NT2/D1 (cell line): ENCODE measurements at regions not wholly inside any gene's neighbourhood (a gene's known extent, or its start where the extent isn't known, plus 50 kb on each side); places are given as distances from the start of the nearest gene placed in this dataset.
"Not testable (repeated sequence)": the region's sequence is repeated elsewhere in the genome, so short reads cannot be mapped to it uniquely, and the experiment has no call there.

Experiments
- DNase-seq: peaks from one replicate; pipeline ENCODE4 v3.0.0-alpha.2; 2011; ENCODE audit warnings: low read depth, low spot score
- H3K27me3 ChIP-seq: 2 replicates; pipeline ENCODE4 v1.6.0; 2011; ENCODE audit warnings: mild to moderate bottlenecking; ENCODE audit not compliant: insufficient read length, insufficient read depth
- H3K36me3 ChIP-seq: 2 replicates; pipeline ENCODE4 v1.6.1; 2011; ENCODE audit warnings: mild to moderate bottlenecking, low read length, mixed read lengths; ENCODE audit not compliant: insufficient read depth, insufficient read length
- H3K4me1 ChIP-seq: 2 replicates; pipeline ENCODE4 v1.5.1; 2011; ENCODE audit not compliant: insufficient read depth, insufficient read length
- H3K4me3 ChIP-seq: 2 replicates; pipeline ENCODE4 v1.5.1; 2011; ENCODE audit warnings: low read depth; ENCODE audit not compliant: insufficient read length
- H3K9ac ChIP-seq: 2 replicates; pipeline ENCODE4 v1.6.0; 2011; ENCODE audit warnings: low read depth; ENCODE audit not compliant: insufficient read length
- H3K9me3 ChIP-seq: 2 replicates; pipeline ENCODE4 v1.5.1; 2011; ENCODE audit warnings: mild to moderate bottlenecking, low read length; ENCODE audit not compliant: insufficient read depth
- SUZ12 ChIP-seq: IDR thresholded peaks from 2 replicates; pipeline ENCODE4 v1.6.1; 2011; ENCODE audit not compliant: insufficient read length, insufficient read depth; ENCODE audit errors: extremely low read depth
- YY1 ChIP-seq: IDR thresholded peaks from 2 replicates; pipeline ENCODE4 v1.6.1; 2011; ENCODE audit not compliant: insufficient read length, insufficient read depth
- ZNF274 ChIP-seq: IDR thresholded peaks from 2 replicates; pipeline ENCODE4 v1.6.1; 2011; ENCODE audit warnings: mild to moderate bottlenecking, low read depth, low read length

GRCh38 chr3:98690876-98691275 lies 72.3 kb upstream of the ST3GAL6 start:
- no peak overlapping the region for H3K4me3 ChIP-seq
- peaks cover 5% of the 10 kb centered on the region for H3K9me3 ChIP-seq
- no peaks in the 10 kb centered on the region for H3K36me3 ChIP-seq
- no peaks in the 10 kb centered on the region for H3K4me1 ChIP-seq
- TF ChIP-seq SUZ12 (no peak), ZNF274 (no peak), YY1 (no peak)
- H3K9ac ChIP-seq, result no peak overlapping the region
- DNase-seq, result no peak
- no peaks in the 10 kb centered on the region for H3K27me3 ChIP-seq

DNA sequence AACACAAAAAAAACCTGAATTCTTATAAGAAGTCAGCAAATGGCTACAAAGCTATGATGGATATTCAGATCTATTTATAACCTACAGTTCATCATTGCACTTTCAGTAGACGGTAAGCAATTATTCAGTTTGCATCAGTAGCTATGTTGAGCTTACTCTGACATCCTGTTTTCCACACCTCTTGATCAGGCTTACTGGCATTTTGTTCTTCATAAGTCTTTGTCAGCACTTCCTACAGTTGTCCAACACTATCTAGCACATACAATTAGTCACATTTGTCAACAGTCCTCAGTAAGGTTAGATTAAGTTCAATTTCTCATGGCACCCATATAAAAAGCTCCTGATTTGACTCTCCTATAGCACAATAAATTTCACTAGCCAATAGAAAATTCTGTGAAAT lies 71.2 kb upstream of the ST3GAL6 start:
- Histone ChIP-seq H3K9ac (no peak overlapping the region), H3K36me3 (no peaks in the 10 kb centered on the region), H3K27me3 (no peaks in the 10 kb centered on the region), H3K9me3 (peaks cover 5% of the 10 kb centered on the region), H3K4me1 (no peaks in the 10 kb centered on the region), H3K4me3 (no peak overlapping the region)
- DNase-seq, result no peak
- TF ChIP-seq ZNF274 (no peak), YY1 (no peak), SUZ12 (no peak)

GRCh38 chr3:98692787-98693473 lies 70.2 kb upstream of the ST3GAL6 start:
- no peak overlapping the region for H3K9ac ChIP-seq
- TF ChIP-seq YY1, result no peak
- no peak for TF ChIP-seq SUZ12
- no peak for TF ChIP-seq ZNF274
- no peaks in the 10 kb centered on the region for H3K27me3 ChIP-seq
- H3K4me1 ChIP-seq, result no peaks in the 10 kb centered on the region
- no peaks in the 10 kb centered on the region for H3K36me3 ChIP-seq
- no peak for DNase-seq
- peaks cover 5% of the 10 kb centered on the region for H3K9me3 ChIP-seq
- no peak overlapping the region for H3K4me3 ChIP-seq

GRCh38 chr3:98695796-98696195 lies 67.3 kb upstream of the ST3GAL6 start:
- no peaks in the 10 kb centered on the region for H3K4me1 ChIP-seq
- no peaks in the 10 kb centered on the region for H3K27me3 ChIP-seq
- no peak overlapping the region for H3K4me3 ChIP-seq
- no peak for DNase-seq
- H3K9me3 ChIP-seq, result no peaks in the 10 kb centered on the region
- no peaks in the 10 kb centered on the region for H3K36me3 ChIP-seq
- TF ChIP-seq SUZ12, result no peak
- no peak for TF ChIP-seq YY1
- no peak for TF ChIP-seq ZNF274
- no peak overlapping the region for H3K9ac ChIP-seq

- not testable (repeated sequence) for H3K4me1 ChIP-seq, H3K9me3 ChIP-seq, H3K4me3 ChIP-seq, DNase-seq, H3K36me3 ChIP-seq, H3K27me3 ChIP-seq, H3K9ac ChIP-seq
Observed at GRCh38 chr3:98696296-98696695, 66.8 kb upstream of the ST3GAL6 start.

- H3K27me3 ChIP-seq, result no peaks in the 10 kb centered on the region
- no peaks in the 10 kb centered on the region for H3K36me3 ChIP-seq
- no peaks in the 10 kb centered on the region for H3K9me3 ChIP-seq
- H3K4me1 ChIP-seq, result no peaks in the 10 kb centered on the region
- H3K4me3 ChIP-seq, result no peak overlapping the region
- H3K9ac ChIP-seq, result no peak overlapping the region
- DNase-seq, result no peak
- no peak for TF ChIP-seq SUZ12
Observed at GRCh38 chr3:98697225-98697624, 65.9 kb upstream of the ST3GAL6 start.

GRCh38 chr3:98699132-98699531 lies 64.0 kb upstream of the ST3GAL6 start:
- H3K4me1 ChIP-seq, result no peaks in the 10 kb centered on the region
- TF ChIP-seq ZNF274, result no peak

More at GRCh38 chr3:98699132-98699531, 64.0 kb upstream of the ST3GAL6 start:
- Histone ChIP-seq H3K9ac (no peak overlapping the region), H3K36me3 (no peaks in the 10 kb centered on the region), H3K4me3 (no peak overlapping the region), H3K27me3 (no peaks in the 10 kb centered on the region), H3K9me3 (no peaks in the 10 kb centered on the region)
- DNase-seq, result no peak
